HepG2 (cell line): ENCODE measurements at regions not wholly inside any gene's neighbourhood (a gene's known extent, or its start where the extent isn't known, plus 50 kb on each side); places are given as distances from the start of the nearest gene placed in this dataset.
A peak's percentile ranks its signal among the peaks of the same experiment; 100 is the strongest.
"Not testable (repeated sequence)": the region's sequence is repeated elsewhere in the genome, so short reads cannot be mapped to it uniquely, and the experiment has no call there.

ENCODE experiments used
- ATAC-seq: fragments of 200-7000 bp; cut with Tn5 transposase; 3 replicates; pipeline ENCODE4 v1.9.1; 2020; ENCODE audit warnings: mild to moderate bottlenecking, moderate library complexity
- BruUV-seq: library from RNA; stranded (reverse); fragments of 400-500 nt; replicated peaks from 2 replicates; lab custom pipeline; 2021; lab: Mats Ljungman, UMichigan
- CTCF ChIA-PET: fragments of 300-600 bp; formaldehyde crosslinking; extraction: SDS; loops from one replicate; lab custom pipeline; 2021; ENCODE audit warnings: low total read pairs, inconsistent platforms, low intra/inter-chr PET ratio; lab: Yijun Ruan, JAX
- POLR2A ChIA-PET: fragments of 350-600 bp; sonication (Branson Sonifier 250); formaldehyde crosslinking; loops from one replicate; lab custom pipeline; 2020; ENCODE audit warnings: antibody characterized with exemption, inconsistent platforms; lab: Yijun Ruan, JAX
- DNase-seq: peaks from one replicate; pipeline ENCODE4 v3.0.0-alpha.2; 2015; ENCODE audit warnings: low spot score
- FAIRE-seq: peaks from 3 replicates; lab custom pipeline; 2011; peaks lifted over from hg19 to GRCh38; lab: Jason Lieb, UNC
- H2AFZ ChIP-seq: one replicate; pipeline ENCODE4 v1.6.1; 2011; ENCODE audit warnings: low read length, inconsistent platforms
- H3K27ac ChIP-seq: fragments of 300-600 bp; 3 replicates; pipeline ENCODE4 v1.8.0; 2011; ENCODE audit warnings: mixed run types, mild to moderate bottlenecking, mixed read lengths, low read length, inconsistent platforms; ENCODE audit not compliant: insufficient read depth; ENCODE audit errors: extremely low read length
- H3K27me3 ChIP-seq, 2 experiments: fragments of 200-600 bp in 1 of 2; 2 replicates in 1 of 2; 3 replicates in 1 of 2; pipeline versions ENCODE4 v1.6.0 to v1.8.0; 2011; ENCODE audit warnings: low read length in 2 of 2, mild to moderate bottlenecking in 2 of 2, moderate library complexity in 2 of 2, inconsistent platforms in 1 of 2; ENCODE audit not compliant: insufficient read depth in 2 of 2, control insufficient read depth in 1 of 2
- H3K36me3 ChIP-seq, 2 experiments: fragments of 200-600 bp in 1 of 2; replicated peaks in 1 of 2; 2 replicates in 1 of 2; 3 replicates in 1 of 2; pipeline versions ENCODE4 v1.5.1 to v1.8.0; 2011; ENCODE audit warnings: low read length in 2 of 2, inconsistent platforms in 1 of 2; ENCODE audit not compliant: insufficient read depth in 2 of 2, control insufficient read depth in 1 of 2
- H3K4me1 ChIP-seq: 2 replicates; pipeline ENCODE4 v1.5.1; 2012; ENCODE audit warnings: low read length, inconsistent platforms; ENCODE audit not compliant: insufficient read depth
- H3K4me2 ChIP-seq: 2 replicates; pipeline ENCODE4 v1.6.0; 2011; ENCODE audit warnings: low read depth, low read length, inconsistent platforms
- H3K4me3 ChIP-seq, 3 experiments: fragments of 200-600 bp in 1 of 3; sonication (generic), shearing (Covaris generic) in 1 of 3; replicated peaks in 1 of 3; 2 replicates each; pipeline ENCODE4 v1.5.1; 2011 to 2016; ENCODE audit warnings: low read length in 3 of 3, inconsistent platforms in 2 of 3, low read depth in 2 of 3, mild to moderate bottlenecking in 2 of 3, control low read depth in 1 of 3, mixed read lengths in 1 of 3; ENCODE audit not compliant: insufficient read depth in 1 of 3
- H3K79me2 ChIP-seq: one replicate; pipeline ENCODE4 v1.6.1; 2011; ENCODE audit warnings: low read length, inconsistent platforms; ENCODE audit not compliant: insufficient read depth
- H3K9ac ChIP-seq: 2 replicates; pipeline ENCODE4 v1.6.0; 2011; ENCODE audit warnings: mild to moderate bottlenecking, low read depth, low read length, inconsistent platforms; ENCODE audit not compliant: insufficient read depth
- H3K9me3 ChIP-seq: 2 replicates; pipeline ENCODE4 v1.5.1; 2012; ENCODE audit warnings: mild to moderate bottlenecking, low read length
- H4K20me1 ChIP-seq: 2 replicates; pipeline ENCODE4 v1.6.0; 2011; ENCODE audit warnings: inconsistent platforms, mild to moderate bottlenecking, low read length, moderate library complexity; ENCODE audit not compliant: insufficient read depth
- CHD4 ChIP-seq: fragments of 200-600 bp; sonication (generic); IDR thresholded peaks from 2 replicates; pipeline ENCODE4 v1.7.0; 2017; ENCODE audit warnings: mild to moderate bottlenecking, low read length, borderline replicate concordance
- FOXA3 ChIP-seq: IDR thresholded peaks from 2 replicates; pipeline ENCODE4 v1.6.1; 2016; ENCODE audit warnings: missing genetic modification reagents, missing compliant biosample characterization
- FOXP1 ChIP-seq, 2 experiments: fragments of 450-650 bp in 1 of 2; IDR thresholded peaks; 2 replicates each; pipeline ENCODE4 v1.6.1; 2017 to 2018; ENCODE audit warnings: antibody characterized with exemption in 1 of 2
- HNF4A ChIP-seq: sonication (generic); formaldehyde crosslinking; IDR thresholded peaks from 2 replicates; pipeline ENCODE4 v1.4.0; 2020; ENCODE audit warnings: missing genetic modification reagents
- KAT8 ChIP-seq: IDR thresholded peaks from 2 replicates; pipeline ENCODE4 v1.6.1; 2016; ENCODE audit warnings: missing genetic modification reagents, missing compliant biosample characterization
- KDM3A ChIP-seq: IDR thresholded peaks from 2 replicates; pipeline ENCODE4 v1.6.1; 2018; ENCODE audit warnings: low read depth, missing compliant biosample characterization
- MIXL1 ChIP-seq: IDR thresholded peaks from 2 replicates; pipeline ENCODE4 v1.6.1; 2016
- NAIF1 ChIP-seq: sonication (generic); formaldehyde crosslinking; IDR thresholded peaks from 2 replicates; pipeline ENCODE4 v1.5.0; 2020; ENCODE audit warnings: mild to moderate bottlenecking, missing genetic modification reagents, borderline replicate concordance
- STAT6 ChIP-seq: sonication (generic); formaldehyde crosslinking; IDR thresholded peaks from 2 replicates; pipeline ENCODE4 v1.4.0; 2020; ENCODE audit warnings: missing genetic modification reagents, mild to moderate bottlenecking, borderline replicate concordance
- TGIF2 ChIP-seq: IDR thresholded peaks from 2 replicates; pipeline ENCODE4 v1.6.1; 2016; ENCODE audit warnings: control low read depth, missing compliant biosample characterization
- ZC3H13 ChIP-seq: sonication (generic); formaldehyde crosslinking; IDR thresholded peaks from 2 replicates; pipeline ENCODE4 v1.8.1; 2023; ENCODE audit warnings: mild to moderate bottlenecking, missing genetic modification reagents, moderate library complexity
- ZNF224 ChIP-seq: sonication (generic); formaldehyde crosslinking; IDR thresholded peaks from 2 replicates; pipeline ENCODE4 v1.5.0; 2020; ENCODE audit warnings: mild to moderate bottlenecking, missing genetic modification reagents
- ZNF556 ChIP-seq: sonication (generic); formaldehyde crosslinking; IDR thresholded peaks from 2 replicates; pipeline ENCODE4 v1.4.0; 2020; ENCODE audit warnings: mild to moderate bottlenecking, missing genetic modification reagents, borderline replicate concordance
- ZNF749 ChIP-seq: sonication (generic); formaldehyde crosslinking; IDR thresholded peaks from 2 replicates; pipeline ENCODE4 v1.8.0; 2022; ENCODE audit warnings: mild to moderate bottlenecking, missing genetic modification reagents, moderate library complexity, borderline replicate concordance
- ZNF766 ChIP-seq: sonication (generic); formaldehyde crosslinking; IDR thresholded peaks from 2 replicates; pipeline ENCODE4 v1.5.0; 2020; ENCODE audit warnings: missing genetic modification reagents, borderline replicate concordance
- WGBS: methylation state at CpG from one replicate; pipeline ENCODE4 v1.1.6; 2017; ENCODE audit warnings: low lambda C conversion rate; 5-methylcytosine and 5-hydroxymethylcytosine counted together
- in situ Hi-C: cut with HindIII; loops from 2 replicates; pipeline ENCODE4 v1.10.0; 2017; ENCODE audit warnings: low pct_unique_long_range_greater_than_20kb; ENCODE audit not compliant: extremely low pct_ligation_motif_present
- intact Hi-C: fragments of 100-400 bp; cut with micrococcal nuclease; formaldehyde crosslinking; loops from one replicate; pipeline ENCODE4 v1.10.0; 2022; ENCODE audit not compliant: unreplicated experiment

- no peak for TF ChIP-seq ZC3H13 (CRISPR knock-in tag)
- TF ChIP-seq FOXP1 (IDR thresholded peaks at IDR 0.05), result no peak
- TF ChIP-seq FOXP1 (CRISPR knock-in tag; IDR thresholded peaks at IDR 0.05), result 0 out of 2 replicates have a peak, but pooled peaks have one; percentile 37
- no peak for TF ChIP-seq NAIF1 (CRISPR knock-in tag)
- TF ChIP-seq CHD4, result no peak
- peak; percentile 55 for TF ChIP-seq HNF4A (CRISPR knock-in tag)
- no peak for TF ChIP-seq TGIF2 (CRISPR knock-in tag)
- TF ChIP-seq ZNF224 (CRISPR knock-in tag), result no peak
- peak; percentile 100 for TF ChIP-seq MIXL1
- TF ChIP-seq ZNF766 (CRISPR knock-in tag), result no peak
- TF ChIP-seq KDM3A (CRISPR knock-in tag), result no peak
- no peak for TF ChIP-seq FOXA3
- no peak for TF ChIP-seq KAT8 (CRISPR knock-in tag)
- no peak for TF ChIP-seq ZNF556 (CRISPR knock-in tag)
- TF ChIP-seq ZNF749 (CRISPR knock-in tag), result no peak
- no peak for TF ChIP-seq STAT6 (CRISPR knock-in tag)
These were observed 981.8 kb downstream of the SLC16A7 start (continued) for GRCh38 chr12:60577607-60578006.

GRCh38 chr12:60587664-60588063 is 991.8 kb downstream of the SLC16A7 start:
- H3K27ac ChIP-seq, H2AFZ ChIP-seq, H3K4me2 ChIP-seq, H4K20me1 ChIP-seq, FAIRE-seq, H3K79me2 ChIP-seq, intact Hi-C loops, H3K4me3 ChIP-seq, H3K4me1 ChIP-seq, POLR2A ChIA-PET, CTCF ChIA-PET, ATAC-seq, in situ Hi-C loops, H3K36me3 ChIP-seq, DNase-seq, BruUV-seq, H3K9ac ChIP-seq, H3K27me3 ChIP-seq: not testable (repeated sequence)
- 0% methylated on average over 1 of the region's 1 CpG for WGBS
- H3K9me3 ChIP-seq, result peaks cover 41% of the 10 kb centered on the region
